Thyroid gland (tissue), 4 donors: ENCODE measurements at regions not wholly inside any gene's neighbourhood (a gene's known extent, or its start where the extent isn't known, plus 50 kb on each side); places are given as distances from the start of the nearest gene placed in this dataset.

Experiments used
- DNase-seq, 2 donors: peaks; one replicate each; pipeline ENCODE4 v3.0.0-alpha.2; 2019
- H3K27ac ChIP-seq, 3 donors: fragments of 200-600 bp; sonication (generic); 1 replicate in 2 of 3; 2 replicates in 1 of 3; pipeline ENCODE4 v1.5.1; 2016 to 2019; ENCODE audit warnings: mild to moderate bottlenecking in 1 of 3, moderate library complexity in 1 of 3
- H3K27me3 ChIP-seq: fragments of 200-600 bp; sonication (generic); one replicate; pipeline ENCODE4 v1.5.1; 2019
- H3K36me3 ChIP-seq, 2 donors: fragments of 200-600 bp; sonication (generic); one replicate each; pipeline ENCODE4 v1.5.1; 2016 to 2019
- H3K4me1 ChIP-seq, 2 donors: fragments of 200-600 bp; sonication (generic); one replicate each; pipeline ENCODE4 v1.5.1; 2017 to 2019
- H3K4me3 ChIP-seq, 3 donors: fragments of 200-600 bp; sonication (generic); replicated peaks in 1 of 3; 1 replicate in 2 of 3; 2 replicates in 1 of 3; pipeline ENCODE4 v1.5.1; 2016; ENCODE audit warnings: mild to moderate bottlenecking in 1 of 3
- H3K9me3 ChIP-seq: fragments of 200-600 bp; sonication (generic); one replicate; pipeline ENCODE4 v1.5.1; 2017
- CTCF ChIP-seq, 6 experiments: fragments of 200-600 bp in 3 of 6; fragments of 450-650 bp in 3 of 6; sonication (generic) in 3 of 6; IDR thresholded peaks; one replicate each; pipeline ENCODE4 v1.5.1; 2016 to 2019; ENCODE audit warnings: antibody characterized with exemption in 6 of 6, mild to moderate bottlenecking in 2 of 6, inconsistent platforms in 1 of 6, moderate library complexity in 1 of 6
- POLR2A ChIP-seq, 2 donors: fragments of 450-650 bp; IDR thresholded peaks; one replicate each; pipeline ENCODE4 v1.6.1; 2017; ENCODE audit warnings: antibody characterized with exemption in 2 of 2, mild to moderate bottlenecking in 2 of 2, moderate library complexity in 1 of 2
- WGBS, 2 donors: methylation state at CpG; one replicate each; pipeline ENCODE4 v1.1.5; 2017; 5-methylcytosine and 5-hydroxymethylcytosine counted together
- intact Hi-C: fragments of 100-400 bp; cut with DNase I; formaldehyde crosslinking; loops from one replicate; pipeline ENCODE4 v1.15.1; 2023

- H3K27me3 ChIP-seq = peaks cover 28% of the 10 kb centered on the region
- no peaks in the 10 kb centered on the region for H3K9me3 ChIP-seq
- DNase-seq = no peak
- WGBS, 2 donors = 2 to 10% methylated on average over 8 to 38 of the region's 85 CpGs
- TF ChIP-seq POLR2A (IDR thresholded peaks at IDR 0.05) (no peak), CTCF (IDR thresholded peaks at IDR 0.05) (no peak)
- H3K4me1 ChIP-seq = peaks cover 0 to 9% of the 10 kb centered on the region in 2 donors
- H3K4me3 ChIP-seq = no peak overlapping the region
- H3K27ac ChIP-seq = no peak overlapping the region
- intact Hi-C loops = no loop called here
- H3K36me3 ChIP-seq = no peaks in the 10 kb centered on the region
Observed at GRCh38 chr14:101457301-101457935, 103.9 kb upstream of the DIO3 start.

GRCh38 chr14:101457936-101458740 is 103.2 kb upstream of the DIO3 start:
- H3K4me3 ChIP-seq = no peak overlapping the region

GRCh38 chr14:101458741-101459550 is 102.3 kb upstream of the DIO3 start:
- Histone ChIP-seq H3K27ac (no peak overlapping the region), H3K4me3 (no peak overlapping the region), H3K4me1 (peaks cover 0 to 9% of the 10 kb centered on the region in 2 donors), H3K9me3 (no peaks in the 10 kb centered on the region), H3K27me3 (peaks cover 28% of the 10 kb centered on the region), H3K36me3 (no peaks in the 10 kb centered on the region)
- no peak for TF ChIP-seq POLR2A (IDR thresholded peaks at IDR 0.05)
- TF ChIP-seq CTCF (IDR thresholded peaks at IDR 0.05) = no peak
- intact Hi-C loops = no loop called here
- DNase-seq = no peak
- whole genome bisulfite sequencing, 2 donors = 4 to 8% methylated on average over 15 to 58 of the region's 92 CpGs

More at GRCh38 chr14:101457936-101458740, 103.2 kb upstream of the DIO3 start:
- Histone ChIP-seq H3K36me3 (no peaks in the 10 kb centered on the region), H3K4me1 (peaks cover 0 to 9% of the 10 kb centered on the region in 2 donors), H3K9me3 (no peaks in the 10 kb centered on the region), H3K27me3 (peaks cover 28% of the 10 kb centered on the region), H3K27ac (no peak overlapping the region)
- 4% methylated on average over 18 of the region's 68 CpGs; no CpG with 5 or more reads in 1 of the 2 donors for WGBS, 2 donors
- intact Hi-C loops = no loop called here
- TF ChIP-seq POLR2A (IDR thresholded peaks at IDR 0.05) = no peak
- TF ChIP-seq CTCF (IDR thresholded peaks at IDR 0.05) = no peak
- DNase-seq = no peak

GRCh38 chr14:101459551-101459900 is 101.8 kb upstream of the DIO3 start:
- Histone ChIP-seq H3K27me3 (peaks cover 28% of the 10 kb centered on the region), H3K4me3 (no peak overlapping the region), H3K9me3 (no peaks in the 10 kb centered on the region), H3K27ac (no peak overlapping the region), H3K4me1 (peaks cover 0 to 9% of the 10 kb centered on the region in 2 donors), H3K36me3 (no peaks in the 10 kb centered on the region)
- no peak for TF ChIP-seq POLR2A (IDR thresholded peaks at IDR 0.05)
- no peak for TF ChIP-seq CTCF (IDR thresholded peaks at IDR 0.05)
- DNase-seq = no peak
- WGBS, 2 donors = 26 to 33% methylated on average over 14 of the region's 14 CpGs
- intact Hi-C loops = no loop called here
